ENCODE measurements at regions not wholly inside any gene's neighbourhood (a gene's known extent, or its start where the extent isn't known, plus 50 kb on each side); places are given as distances from the start of the nearest gene placed in this dataset.

DNA sequence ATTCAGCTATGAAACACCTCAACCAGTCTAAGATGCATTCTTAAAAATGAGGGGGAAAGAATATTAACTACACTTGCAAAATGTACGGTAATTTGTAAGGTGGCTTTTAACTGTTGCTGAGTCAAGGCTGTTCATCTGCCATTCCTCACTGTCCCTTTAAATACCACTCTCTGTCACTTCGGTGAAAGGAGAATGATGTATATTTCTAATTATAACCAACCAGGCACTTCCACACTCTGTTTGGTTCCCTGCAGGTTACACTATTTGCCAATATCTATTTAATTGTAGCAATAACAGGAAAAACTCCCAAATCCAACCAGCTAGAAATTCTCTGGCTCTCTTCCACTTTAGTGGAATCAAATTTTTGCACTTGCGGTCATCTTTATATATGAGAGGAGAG lies 70.5 kb upstream of the SLCO3A1 start:
- no TSS peak for BruUV-seq (replicated peaks)

More for the DNA sequence above, 70.5 kb upstream of the SLCO3A1 start:
- H2AFZ ChIP-seq (ENCODE audit: low read length), result no peak overlapping the region
- H4K20me1 ChIP-seq (ENCODE audit: insufficient read depth, low read length), result no peaks in the 10 kb centered on the region
- in situ Hi-C loops (cut with HindIII; ENCODE audit: extremely low pct_ligation_motif_present, low pct_unique_long_range_greater_than_20kb), result no loop called here
- no peak for ATAC-seq
- ChIA-PET POLR2A (no interaction called here), CTCF (ENCODE audit: low intra/inter-chr PET ratio, low total read pairs) (no interaction called here)
- no peaks in the 10 kb centered on the region for H3K27me3 ChIP-seq (ENCODE audit: control insufficient read depth in 1 of 2, insufficient read depth in 2 of 2, low read length in 2 of 2)
- H3K4me2 ChIP-seq (ENCODE audit: low read depth, low read length), result no peak overlapping the region
- TF ChIP-seq, protein P1, sequence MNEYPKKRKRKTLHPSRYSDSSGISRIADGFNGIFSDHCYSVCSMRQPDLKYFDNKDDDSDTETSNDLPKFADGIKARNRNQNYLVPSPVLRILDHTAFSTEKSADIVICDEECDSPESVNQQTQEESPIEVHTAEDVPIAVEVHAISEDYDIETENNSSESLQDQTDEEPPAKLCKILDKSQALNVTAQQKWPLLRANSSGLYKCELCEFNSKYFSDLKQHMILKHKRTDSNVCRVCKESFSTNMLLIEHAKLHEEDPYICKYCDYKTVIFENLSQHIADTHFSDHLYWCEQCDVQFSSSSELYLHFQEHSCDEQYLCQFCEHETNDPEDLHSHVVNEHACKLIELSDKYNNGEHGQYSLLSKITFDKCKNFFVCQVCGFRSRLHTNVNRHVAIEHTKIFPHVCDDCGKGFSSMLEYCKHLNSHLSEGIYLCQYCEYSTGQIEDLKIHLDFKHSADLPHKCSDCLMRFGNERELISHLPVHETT (CRISPR knock-in tag; conservative IDR thresholded peaks at IDR 0.05), result no peak
- TF ChIP-seq TOE1 (CRISPR knock-in tag; IDR thresholded peaks at IDR 0.05) (no peak), ELF3 (CRISPR knock-in tag; IDR thresholded peaks at IDR 0.05) (no peak), ZNF343 (CRISPR knock-in tag; IDR thresholded peaks at IDR 0.05) (no peak), HOXD1 (CRISPR knock-in tag; IDR thresholded peaks at IDR 0.05) (no peak), YY1 (IDR thresholded peaks at IDR 0.05; ENCODE audit: insufficient read depth, insufficient replicate concordance, low read depth, low read length) (no peak), ZNF205 (CRISPR knock-in tag; IDR thresholded peaks at IDR 0.05) (no peak), ZNF556 (CRISPR knock-in tag; IDR thresholded peaks at IDR 0.05; ENCODE audit: borderline replicate concordance) (no peak), ZNF33A (CRISPR knock-in tag; IDR thresholded peaks at IDR 0.05; ENCODE audit: borderline replicate concordance) (no peak), ARHGAP35 (CRISPR knock-in tag; IDR thresholded peaks at IDR 0.05; ENCODE audit: borderline replicate concordance) (no peak), ZSCAN21 (CRISPR knock-in tag; IDR thresholded peaks at IDR 0.05; ENCODE audit: borderline replicate concordance) (no peak), ZNF724P (CRISPR knock-in tag; IDR thresholded peaks at IDR 0.05; ENCODE audit: borderline replicate concordance) (no peak), CCAR2 (optimal IDR thresholded peaks at IDR 0.05; ENCODE audit: low read depth, low read length) (no peak), ZNF775 (CRISPR knock-in tag; IDR thresholded peaks at IDR 0.05; ENCODE audit: borderline replicate concordance) (no peak), SAP130 (CRISPR knock-in tag; IDR thresholded peaks at IDR 0.05; ENCODE audit: low read depth) (no peak), GLI4 (CRISPR knock-in tag; IDR thresholded peaks at IDR 0.05; ENCODE audit: borderline replicate concordance) (no peak), KDM5A (IDR thresholded peaks at IDR 0.05; ENCODE audit: borderline replicate concordance, low read length) (no peak), ZNF766 (CRISPR knock-in tag; IDR thresholded peaks at IDR 0.05; ENCODE audit: borderline replicate concordance) (no peak), ZNF121 (CRISPR knock-in tag; IDR thresholded peaks at IDR 0.05) (no peak)
- TF ChIP-seq, protein P2, sequence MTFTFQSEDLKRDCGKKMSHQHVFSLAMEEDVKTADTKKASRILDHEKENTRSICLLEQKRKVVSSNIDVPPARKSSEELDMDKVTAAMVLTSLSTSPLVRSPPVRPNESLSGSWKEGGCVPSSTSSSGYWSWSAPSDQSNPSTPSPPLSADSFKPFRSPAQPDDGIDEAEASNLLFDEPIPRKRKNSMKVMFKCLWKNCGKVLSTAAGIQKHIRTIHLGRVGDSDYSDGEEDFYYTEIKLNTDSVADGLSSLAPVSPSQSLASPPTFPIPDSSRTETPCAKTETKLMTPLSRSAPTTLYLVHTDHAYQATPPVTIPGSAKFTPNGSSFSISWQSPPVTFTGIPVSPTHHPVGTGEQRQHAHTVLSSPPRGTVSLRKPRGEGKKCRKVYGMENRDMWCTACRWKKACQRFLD (CRISPR knock-in tag; IDR thresholded peaks at IDR 0.05; ENCODE audit: borderline replicate concordance), result no peak
- no peaks in the 10 kb centered on the region for H3K9me3 ChIP-seq (ENCODE audit: low read length)
- 54% methylated on average over 3 of the region's 3 CpGs for WGBS (ENCODE audit: low lambda C conversion rate)
- H3K79me2 ChIP-seq (ENCODE audit: insufficient read depth, low read length), result no peaks in the 10 kb centered on the region
- DNase-seq (ENCODE audit: low spot score), result no peak
- intact Hi-C loops (cut with micrococcal nuclease; ENCODE audit: unreplicated experiment), result no loop called here
- no peak overlapping the region for H3K9ac ChIP-seq (ENCODE audit: insufficient read depth, low read depth, low read length)
- no peak for FAIRE-seq
- H3K36me3 ChIP-seq (replicated peaks in 1 of 2; ENCODE audit: control insufficient read depth in 1 of 2, insufficient read depth in 2 of 2, low read length in 2 of 2), result no peaks in the 10 kb centered on the region
- no peak overlapping the region for H3K27ac ChIP-seq (ENCODE audit: extremely low read length, insufficient read depth, low read length)
- no peak overlapping the region for H3K4me3 ChIP-seq (replicated peaks in 1 of 3; ENCODE audit: insufficient read depth in 1 of 3, low read depth in 2 of 3, low read length in 3 of 3)
- H3K4me1 ChIP-seq (ENCODE audit: insufficient read depth, low read length), result no peaks in the 10 kb centered on the region

Data from HepG2 (cell line).